ENCODE measurements at regions not wholly inside any gene's neighbourhood (a gene's known extent, or its start where the extent isn't known, plus 50 kb on each side); places are given as distances from the start of the nearest gene placed in this dataset.

GRCh38 chr9:82920154-82920553 lies 142.8 kb downstream of the RASEF start:
- H3K9me3 Mint-ChIP-seq: peaks cover 9 to 12% of the 10 kb centered on the region in 2 donors
- H3K27me3 Mint-ChIP-seq (ENCODE audit: low read depth): no peaks in the 10 kb centered on the region
- H3K36me3 Mint-ChIP-seq (ENCODE audit: insufficient read depth in 2 of 2): peaks cover 7 to 10% of the 10 kb centered on the region in 2 donors
- no peak for ATAC-seq (replicated peaks in 1 of 2)
- H3K4me3 Mint-ChIP-seq: no peak overlapping the region
- DNase-seq: no peak
- no peak overlapping the region for H3K27ac Mint-ChIP-seq
- H3K4me1 Mint-ChIP-seq (ENCODE audit: low read depth): no peaks in the 10 kb centered on the region

GRCh38 chr9:82922686-82923085 lies 140.3 kb downstream of the RASEF start:
- ATAC-seq (replicated peaks in 1 of 2): no peak
- DNase-seq: no peak
- Mint-ChIP-seq H3K27me3 (ENCODE audit: low read depth) (no peaks in the 10 kb centered on the region), H3K36me3 (ENCODE audit: insufficient read depth in 2 of 2) (no peaks in the 10 kb centered on the region), H3K9me3 (peaks cover 0 to 4% of the 10 kb centered on the region in 2 donors), H3K4me1 (ENCODE audit: low read depth) (no peaks in the 10 kb centered on the region), H3K27ac (no peak overlapping the region), H3K4me3 (no peak overlapping the region)

- Mint-ChIP-seq H3K4me1 (ENCODE audit: low read depth) (no peaks in the 10 kb centered on the region), H3K27ac (no peak overlapping the region), H3K4me3 (no peak overlapping the region), H3K36me3 (ENCODE audit: insufficient read depth in 2 of 2) (no peaks in the 10 kb centered on the region), H3K27me3 (ENCODE audit: low read depth) (no peaks in the 10 kb centered on the region), H3K9me3 (peaks cover 0 to 4% of the 10 kb centered on the region in 2 donors)
- no peak for ATAC-seq (replicated peaks in 1 of 2)
- no peak for DNase-seq
These were observed 139.6 kb downstream of the RASEF start for GRCh38 chr9:82923092-82923911.

GRCh38 chr9:82923912-82924605 lies 138.9 kb downstream of the RASEF start:
- ATAC-seq (replicated peaks in 1 of 2): no peak

More at GRCh38 chr9:82923912-82924605, 138.9 kb downstream of the RASEF start:
- H3K4me1 Mint-ChIP-seq (ENCODE audit: low read depth): no peaks in the 10 kb centered on the region
- no peak for DNase-seq
- no peak overlapping the region for H3K4me3 Mint-ChIP-seq
- peaks cover 0 to 4% of the 10 kb centered on the region in 2 donors for H3K9me3 Mint-ChIP-seq
- H3K36me3 Mint-ChIP-seq (ENCODE audit: insufficient read depth in 2 of 2): no peaks in the 10 kb centered on the region
- no peaks in the 10 kb centered on the region for H3K27me3 Mint-ChIP-seq (ENCODE audit: low read depth)
- H3K27ac Mint-ChIP-seq: no peak overlapping the region
